ENCODE measurements at regions not wholly inside any gene's neighbourhood (a gene's known extent, or its start where the extent isn't known, plus 50 kb on each side); places are given as distances from the start of the nearest gene placed in this dataset.
A peak's percentile ranks its signal among the peaks of the same experiment; 100 is the strongest.
"Not testable (repeated sequence)": the region's sequence is repeated elsewhere in the genome, so short reads cannot be mapped to it uniquely, and the experiment has no call there.

DNA sequence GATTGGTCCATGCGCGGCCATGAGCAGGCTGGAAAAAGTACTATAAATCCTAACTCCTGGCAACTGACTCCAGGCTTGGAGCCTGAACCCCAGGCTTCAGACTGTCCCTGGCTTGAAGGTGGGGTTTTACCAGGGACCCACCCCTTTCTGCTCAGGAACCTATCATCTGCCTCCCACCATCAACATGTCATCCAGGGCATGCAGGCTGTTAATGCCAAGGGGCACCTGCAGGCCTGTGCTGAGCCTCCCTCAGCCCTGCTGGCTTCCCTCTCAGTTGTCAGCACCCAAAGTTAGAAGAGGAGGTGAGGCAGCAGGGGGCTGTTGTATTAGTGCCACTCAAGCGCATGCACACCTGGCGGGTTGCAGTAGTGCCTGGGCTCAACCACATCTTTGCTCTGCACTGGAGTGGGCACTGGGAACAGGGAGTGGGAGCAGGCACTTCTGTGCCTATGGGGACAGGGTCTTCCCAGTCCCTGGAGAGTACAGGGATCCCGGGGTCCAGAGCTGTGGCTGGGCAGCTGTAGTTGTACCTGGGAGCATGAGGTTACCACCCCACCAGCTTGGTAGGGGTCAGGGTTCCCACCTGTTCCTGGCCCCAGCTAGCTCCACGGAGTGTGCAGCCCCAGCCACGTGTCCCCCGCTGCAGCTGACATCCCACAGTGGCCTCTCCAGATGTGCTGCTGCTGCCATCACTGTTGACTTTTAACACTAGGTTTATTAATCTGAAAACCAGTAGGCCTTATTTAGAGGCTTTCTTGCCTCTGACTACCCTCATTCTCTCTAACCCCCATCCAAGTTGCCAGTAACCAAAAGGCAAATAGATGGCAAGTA is 306.2 kb upstream of the RIOK2 start:
- DNase-seq = no peak

DNA sequence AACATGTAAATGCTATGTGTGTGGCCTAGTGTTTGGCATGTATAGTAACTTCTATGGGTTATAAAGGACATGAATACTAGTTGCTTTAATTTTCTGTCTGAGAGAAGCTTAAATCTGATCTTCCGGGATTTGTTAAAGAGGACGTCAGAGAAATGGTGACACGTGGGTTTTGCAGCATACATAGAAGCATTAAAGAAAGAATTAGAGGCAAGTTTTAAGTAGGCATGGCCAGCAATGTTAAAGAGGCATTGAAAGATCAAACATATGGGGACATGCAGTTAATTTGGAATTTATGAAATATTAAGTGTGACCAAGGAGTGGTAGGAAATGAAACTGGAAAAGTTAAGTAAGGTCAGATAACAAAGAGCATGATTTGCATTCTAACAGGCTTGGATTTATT is 311.4 kb upstream of the RIOK2 start:
- no peak for DNase-seq

DNA sequence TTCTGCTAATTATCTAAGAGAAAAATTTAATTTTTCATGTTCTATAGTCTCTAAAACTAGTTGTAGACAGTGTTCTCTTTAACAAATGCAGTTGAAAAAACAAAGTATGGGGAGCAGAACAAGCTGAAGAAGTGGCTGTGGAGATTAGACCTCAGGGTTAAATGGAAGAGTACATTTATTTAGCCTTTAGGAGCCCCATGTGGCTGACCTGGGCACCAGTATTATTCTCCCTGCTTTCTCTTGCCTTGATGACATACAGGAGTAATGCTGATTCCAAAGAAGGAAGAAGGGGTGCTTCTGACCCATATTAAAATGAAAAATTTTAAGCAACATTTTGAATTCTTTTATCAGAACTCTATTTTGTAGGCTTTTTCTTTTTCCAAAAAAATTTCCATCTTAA is 312.3 kb upstream of the RIOK2 start:
- no peak for DNase-seq

DNA sequence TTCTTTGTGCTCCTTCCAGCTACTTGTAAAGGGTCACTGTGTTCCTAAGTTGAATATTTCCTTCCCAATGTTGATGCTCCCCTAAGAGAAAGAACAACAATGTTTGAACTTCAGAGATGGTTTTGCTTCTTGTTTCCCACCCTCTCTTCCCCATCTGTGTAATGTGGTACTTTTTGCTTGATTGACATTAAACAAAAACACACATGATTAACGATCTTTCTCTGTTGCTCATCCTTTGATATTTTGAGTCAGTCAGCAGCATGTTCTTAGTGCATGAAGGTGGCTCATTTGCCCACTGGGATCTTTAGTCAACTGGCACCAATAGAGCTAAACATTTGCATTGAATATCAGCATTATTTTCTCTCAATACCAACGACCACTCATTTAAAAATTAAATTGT is 313.0 kb upstream of the RIOK2 start:
- DNase-seq = no peak

DNA sequence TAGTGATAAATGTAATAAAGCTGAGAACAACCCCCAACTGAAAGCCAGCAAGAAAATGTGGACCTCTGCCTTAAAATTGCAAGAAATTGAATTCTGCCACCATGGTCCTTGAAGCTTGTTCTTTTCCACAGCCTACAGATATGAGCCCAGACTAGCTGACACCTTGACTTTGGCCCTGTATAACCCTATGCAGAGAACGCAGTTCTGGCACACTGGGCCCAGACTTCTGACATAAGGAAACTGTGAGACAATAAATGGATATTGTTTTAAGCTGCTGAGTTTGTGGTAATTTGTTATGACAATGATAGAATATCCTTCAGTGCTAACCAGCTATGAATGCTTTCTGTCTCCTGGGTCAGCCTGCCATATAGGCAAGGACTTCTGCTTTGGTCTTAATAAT is 315.6 kb upstream of the RIOK2 start:
- no peak for DNase-seq

DNA sequence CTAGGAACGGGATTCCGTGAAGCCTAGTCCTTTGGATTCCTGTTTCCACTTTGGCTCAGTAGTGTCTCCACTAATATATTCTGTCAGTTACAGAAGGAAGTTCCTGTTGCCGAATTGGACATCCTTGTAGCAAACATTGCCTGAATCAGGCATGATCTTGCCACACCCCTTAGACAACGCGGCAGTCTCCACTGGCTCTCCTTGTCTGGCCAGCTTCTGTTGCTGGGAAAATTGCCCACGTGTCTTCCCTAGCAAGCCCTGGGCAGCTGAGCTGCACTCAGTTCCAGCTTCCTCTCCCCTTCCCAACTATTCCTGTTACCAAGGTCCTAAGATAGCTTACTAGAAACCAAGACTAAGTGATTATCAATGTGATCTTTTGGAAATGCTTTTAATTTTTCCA is 316.6 kb upstream of the RIOK2 start:
- DNase-seq = no peak

DNA sequence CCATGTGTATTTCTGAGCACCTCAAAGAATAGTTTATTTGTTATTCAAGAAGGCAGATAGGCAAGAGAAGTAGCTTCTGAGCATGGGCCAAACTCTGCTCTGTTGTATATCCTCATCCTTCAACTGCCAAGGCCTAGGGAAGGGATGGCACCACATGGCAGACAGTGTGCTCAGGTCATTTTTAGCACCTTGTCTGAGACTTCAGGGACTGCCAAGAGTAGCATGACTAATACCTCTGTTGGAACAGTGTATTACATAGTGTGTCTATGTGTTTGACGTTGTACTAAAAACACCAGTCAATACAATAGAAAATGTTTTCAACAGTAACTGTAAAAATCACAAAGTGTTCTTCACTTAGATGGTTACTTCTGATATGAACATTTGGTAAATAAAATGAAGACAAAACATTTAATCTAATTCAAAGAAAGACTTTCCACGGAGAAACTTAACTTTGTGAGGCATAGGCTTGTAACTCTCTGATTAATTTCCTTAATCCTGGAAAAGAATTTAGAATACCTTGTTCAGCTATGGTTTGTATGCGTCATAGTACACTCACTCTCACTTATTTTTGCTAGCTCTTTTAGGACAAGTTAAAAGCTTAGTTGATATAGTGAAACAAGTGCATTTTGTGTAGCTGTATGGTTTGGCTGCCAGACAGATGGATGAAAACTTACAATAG is 318.4 kb upstream of the RIOK2 start:
- DNase-seq = no peak

DNA sequence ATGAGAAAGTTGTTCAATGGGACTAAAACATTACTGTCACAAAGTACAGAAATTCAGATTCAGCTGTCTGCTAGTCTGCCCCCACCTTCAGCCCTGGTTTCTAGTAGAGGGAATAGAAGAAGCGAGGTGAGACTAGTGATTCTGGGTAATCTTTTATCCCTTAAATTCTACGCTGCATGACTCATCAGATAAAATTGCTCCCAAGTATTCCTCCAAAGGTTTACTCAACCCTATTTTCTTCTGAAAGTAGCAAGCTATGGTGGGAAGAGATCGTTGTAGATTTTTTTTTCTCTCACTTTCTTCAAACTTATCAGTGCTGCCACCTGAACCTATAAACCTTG is 318.9 kb upstream of the RIOK2 start:
- no peak for DNase-seq

DNA sequence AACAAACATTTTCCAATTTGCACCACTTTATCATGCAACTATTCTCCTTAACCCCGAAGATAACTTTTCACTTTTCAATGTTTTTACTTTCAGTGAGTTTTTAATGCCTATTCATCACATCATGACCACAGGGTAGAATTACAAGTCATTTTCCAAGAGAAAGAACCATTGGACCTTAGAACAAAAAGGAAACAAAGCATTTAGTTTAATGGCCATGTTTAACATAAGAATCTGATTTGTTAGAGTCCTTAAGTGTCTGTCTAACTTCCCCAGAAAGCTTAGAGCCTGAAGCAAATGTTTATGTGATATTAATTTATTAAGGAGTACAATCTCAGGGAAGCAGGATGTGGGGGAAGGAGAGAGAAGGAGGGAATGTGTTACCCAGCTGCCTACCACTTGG is 325.8 kb upstream of the RIOK2 start:
- no peak for DNase-seq

DNA sequence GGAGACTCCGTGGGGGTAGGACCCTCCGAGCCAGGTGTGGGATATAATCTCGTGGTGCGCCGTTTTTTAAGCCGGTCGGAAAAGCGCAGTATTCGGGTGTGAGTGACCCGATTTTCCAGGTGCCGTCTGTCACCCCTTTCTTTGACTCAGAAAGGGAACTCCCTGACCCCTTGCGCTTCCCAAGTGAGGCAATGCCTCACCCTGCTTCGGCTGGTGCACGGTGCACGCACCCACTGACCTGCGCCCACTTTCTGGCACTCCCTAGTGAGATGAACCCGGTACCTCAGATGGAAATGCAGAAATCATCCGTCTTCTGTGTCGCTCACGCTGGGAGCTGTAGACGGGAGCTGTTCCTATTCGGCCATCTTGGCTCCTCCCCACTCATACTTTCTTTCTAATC is 336.5 kb upstream of the RIOK2 start:
- not testable (repeated sequence) for DNase-seq

DNA sequence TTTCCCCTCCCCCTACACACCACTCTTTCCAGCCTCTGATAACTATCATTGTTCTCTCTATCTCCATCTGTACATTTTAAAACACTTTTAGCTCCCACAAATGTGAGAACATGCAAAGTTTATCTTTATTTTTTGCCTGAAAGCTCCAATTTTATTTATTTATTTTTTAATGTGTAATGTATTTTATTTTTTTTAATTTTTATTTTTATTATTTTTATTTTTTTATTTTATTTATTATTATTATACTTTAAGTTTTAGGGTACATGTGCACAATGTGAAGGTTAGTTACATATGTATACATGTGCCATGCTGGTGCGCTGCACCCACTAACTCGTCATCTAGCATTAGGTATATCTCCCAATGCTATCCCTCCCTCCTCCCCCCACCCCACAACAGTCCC is 340.3 kb upstream of the RIOK2 start:
- DNase-seq = not testable (repeated sequence)

DNA sequence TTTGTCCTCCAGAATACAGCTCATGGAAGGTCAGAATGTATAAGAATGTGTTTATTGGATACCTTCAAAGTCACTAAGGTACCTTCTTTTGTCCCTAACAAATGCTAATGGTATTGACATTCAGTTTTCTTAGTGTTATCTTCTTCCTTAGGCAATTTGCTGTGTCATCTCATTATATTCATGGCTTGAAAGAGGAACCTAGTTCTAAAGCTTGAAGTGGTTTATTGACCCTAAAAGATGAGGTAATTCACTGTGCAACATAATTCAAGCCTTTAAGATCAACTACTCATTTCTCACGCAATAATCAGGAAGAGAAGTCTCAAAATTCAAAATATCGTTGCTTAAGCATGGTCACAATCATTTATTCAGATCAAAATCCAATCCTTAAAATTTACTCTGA is 342.7 kb upstream of the RIOK2 start:
- DNase-seq = no peak

DNA sequence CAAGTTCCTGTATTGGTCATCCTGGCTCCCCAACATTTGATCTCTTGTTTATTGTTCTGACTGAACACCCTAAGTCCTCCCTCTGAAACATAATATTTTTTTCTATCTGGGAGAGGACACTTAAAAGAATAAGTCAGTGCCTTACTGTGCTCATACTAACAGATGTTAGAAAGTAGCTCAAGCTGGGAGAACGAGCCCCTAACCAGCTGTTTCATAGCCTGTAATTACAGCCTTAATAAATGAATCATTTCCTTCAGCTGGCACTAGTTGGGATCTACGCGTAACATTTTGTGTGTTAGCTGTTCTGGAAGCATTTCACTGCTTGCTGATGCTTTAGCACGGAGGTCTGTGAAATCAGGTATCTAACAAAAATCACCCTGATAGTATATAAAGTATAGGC is 345.9 kb upstream of the RIOK2 start:
- no peak for DNase-seq

DNA sequence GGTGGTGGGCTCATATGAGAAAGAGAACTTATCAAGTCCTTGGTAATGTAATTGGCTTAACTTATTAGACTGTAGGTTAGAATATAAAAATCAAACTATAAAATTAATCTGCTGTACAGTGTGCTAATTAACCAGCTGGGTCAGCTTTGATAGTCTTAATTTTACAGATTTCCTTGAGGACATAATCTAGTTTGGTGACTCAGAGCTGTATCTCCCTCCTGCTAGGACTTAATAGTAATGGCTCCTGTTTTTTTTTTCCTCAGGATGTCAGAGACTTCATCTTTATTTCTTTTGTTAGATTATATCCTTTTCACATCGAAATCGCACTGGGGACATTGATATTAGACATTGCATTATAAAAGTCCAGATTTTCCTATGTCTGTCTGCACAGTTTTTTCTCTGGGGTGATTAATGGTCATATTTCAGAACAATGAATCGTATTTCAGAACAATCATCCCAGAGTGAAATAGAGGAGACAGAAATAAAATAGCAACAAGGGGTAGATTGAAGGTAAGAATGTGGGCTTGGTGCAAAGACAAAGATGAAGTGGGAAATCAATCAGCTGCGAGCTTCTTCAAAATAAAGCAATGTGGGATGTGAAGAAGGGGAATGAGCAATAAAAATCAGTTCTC is 346.4 kb upstream of the RIOK2 start:
- DNase-seq = no peak

DNA sequence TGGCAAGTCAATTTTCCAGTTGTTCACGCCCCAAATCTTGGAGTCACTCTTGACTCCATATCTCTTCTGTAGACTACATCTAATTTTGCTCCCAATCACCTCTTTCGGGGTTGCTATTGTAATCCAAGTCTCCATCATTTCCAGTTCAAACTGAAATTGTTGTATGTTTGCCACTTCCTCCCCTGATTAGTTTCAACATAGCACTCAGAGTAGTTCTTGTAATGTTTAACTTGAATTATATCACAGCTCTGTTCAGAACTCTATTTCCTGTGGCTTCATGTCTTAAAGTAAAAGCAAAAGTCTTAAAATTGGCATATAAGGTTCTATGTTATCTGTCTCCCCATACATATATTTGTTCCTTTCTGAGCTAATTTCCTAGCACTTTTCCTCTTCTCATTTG is 348.5 kb upstream of the RIOK2 start:
- DNase-seq = no peak

DNA sequence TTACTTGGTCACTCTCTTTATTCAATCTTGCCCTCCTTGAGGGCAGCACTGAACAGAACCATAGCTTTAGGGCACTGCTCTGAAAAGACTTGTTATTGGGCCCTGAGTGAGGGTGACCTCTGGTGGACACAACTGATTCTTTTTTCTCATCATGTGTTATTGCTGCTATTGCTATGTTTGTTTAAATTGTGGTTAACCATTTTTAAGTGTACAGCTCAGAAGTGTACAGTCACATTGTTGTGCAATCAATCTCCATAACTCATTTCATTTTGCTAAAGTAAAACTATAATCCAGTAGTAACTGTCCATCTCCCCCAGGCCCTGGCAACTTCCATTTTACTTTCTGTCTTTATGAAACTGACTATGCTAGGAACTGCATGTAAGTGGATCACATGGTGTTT is 351.1 kb upstream of the RIOK2 start:
- DNase-seq = peak in 1 of 5 donors; percentile 16

DNA sequence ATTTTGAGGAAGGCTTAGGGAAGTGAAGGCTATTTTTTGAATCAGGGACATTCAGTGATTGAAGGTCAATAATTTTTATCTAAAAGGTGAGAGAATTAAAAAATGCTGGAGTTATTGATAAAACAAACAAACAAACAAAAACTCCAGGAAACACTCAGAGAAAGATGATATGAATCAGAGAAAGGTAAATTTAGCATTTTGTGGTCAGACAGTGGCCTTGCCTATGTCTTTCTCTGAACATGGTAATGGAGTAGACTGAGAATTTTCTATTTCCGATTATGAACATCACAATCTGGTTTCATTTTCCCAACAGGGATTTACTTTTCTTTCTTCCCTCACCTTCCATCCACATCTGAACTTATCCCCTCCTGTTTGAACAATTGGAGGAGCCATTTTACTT is 353.6 kb upstream of the RIOK2 start:
- DNase-seq = no peak

DNA sequence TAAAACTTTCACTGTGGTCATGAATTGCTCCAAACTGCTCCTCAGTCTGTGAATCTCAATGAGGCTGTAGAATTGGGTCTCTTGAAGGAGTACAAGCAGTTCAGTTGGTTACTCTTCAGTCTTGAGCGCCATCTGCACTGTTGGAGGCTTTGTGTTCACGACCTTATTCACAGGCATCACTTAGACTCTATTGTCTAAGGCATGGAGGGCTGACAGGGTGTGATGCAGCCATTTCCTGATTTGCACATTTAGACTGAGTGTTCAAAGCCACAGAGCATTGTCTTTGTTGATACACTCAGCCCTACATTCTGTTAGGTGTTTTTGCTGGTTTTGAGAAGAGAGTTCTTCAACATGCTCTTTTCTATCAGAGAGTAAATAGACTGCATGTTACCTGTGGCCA is 355.9 kb upstream of the RIOK2 start:
- no peak for DNase-seq

DNA sequence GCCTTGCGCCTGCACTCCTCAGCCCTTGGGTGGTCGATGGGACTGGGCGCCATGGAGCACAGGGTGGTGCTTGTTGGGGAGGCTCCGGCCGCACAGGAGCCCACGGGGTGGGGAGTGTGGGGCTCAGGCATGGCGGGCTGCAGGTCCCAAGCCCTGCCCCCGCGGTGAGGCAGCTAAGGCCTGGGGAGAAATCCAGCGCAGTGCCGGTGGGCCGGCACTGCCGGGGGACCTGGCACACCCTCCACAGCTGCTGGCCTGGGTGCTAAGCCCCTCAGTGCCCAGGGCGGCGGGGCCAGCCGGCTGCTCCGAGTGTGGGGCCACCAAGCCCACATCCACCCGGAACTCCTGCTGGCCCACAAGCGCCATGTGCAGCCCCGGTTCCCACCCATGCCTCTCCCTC is 358.8 kb upstream of the RIOK2 start:
- no peak for DNase-seq

DNA sequence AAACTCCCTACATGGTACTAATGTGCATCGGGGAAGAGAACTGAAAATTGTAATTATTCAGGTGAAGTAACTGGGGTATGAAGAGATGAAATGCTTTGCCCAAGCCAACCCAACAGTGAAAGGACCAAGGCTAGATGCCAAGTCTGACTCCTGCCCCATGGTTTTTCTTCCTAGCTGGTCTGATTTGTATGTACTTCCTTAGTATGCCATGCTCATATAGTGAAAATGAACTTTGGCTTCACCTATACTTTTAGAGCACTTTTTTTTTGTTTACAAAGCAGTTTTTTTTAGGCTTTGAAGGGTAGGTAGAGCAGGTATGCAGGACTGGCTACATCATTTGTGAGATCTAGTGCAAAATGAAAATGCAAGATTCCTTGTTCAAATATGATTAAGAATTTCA is 359.4 kb upstream of the RIOK2 start:
- no peak for DNase-seq

DNA sequence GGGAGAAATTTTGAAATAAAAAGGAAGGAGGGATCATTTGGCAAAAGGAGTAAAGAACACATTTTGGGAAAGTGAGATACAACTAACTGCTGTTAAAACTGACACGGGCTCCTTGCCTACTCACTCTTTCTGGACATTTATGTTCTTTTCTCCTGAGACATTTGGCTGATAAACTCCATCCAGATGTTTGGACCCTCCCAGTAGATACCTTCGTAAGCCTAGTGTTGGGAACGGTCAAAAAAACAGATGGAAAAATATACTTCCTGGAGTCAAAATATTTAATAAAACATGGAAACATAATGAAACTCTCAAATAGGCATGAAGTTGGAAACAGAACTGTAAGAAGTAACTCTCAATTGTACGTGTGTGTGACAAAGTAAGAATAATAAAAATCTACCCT is 360.1 kb upstream of the RIOK2 start:
- no peak for DNase-seq

DNA sequence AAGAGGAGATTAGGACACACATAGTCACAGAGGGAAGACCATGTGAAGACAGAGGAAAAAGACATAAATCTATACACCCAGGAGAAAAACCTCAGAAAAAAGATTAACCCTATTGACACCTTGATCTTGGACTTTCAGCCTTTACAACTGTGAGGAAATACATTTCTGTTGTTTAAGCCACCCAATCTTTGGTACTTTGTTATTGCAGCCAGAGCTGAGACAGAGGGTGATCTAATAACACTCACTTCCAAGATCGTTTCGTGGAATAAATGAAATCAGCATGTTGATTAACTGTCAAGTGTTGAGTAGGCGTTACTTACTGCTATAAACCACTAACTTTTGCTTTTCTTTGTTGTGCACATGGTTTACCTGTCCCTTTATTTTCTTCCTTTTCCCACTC is 361.2 kb upstream of the RIOK2 start:
- DNase-seq = no peak

DNA sequence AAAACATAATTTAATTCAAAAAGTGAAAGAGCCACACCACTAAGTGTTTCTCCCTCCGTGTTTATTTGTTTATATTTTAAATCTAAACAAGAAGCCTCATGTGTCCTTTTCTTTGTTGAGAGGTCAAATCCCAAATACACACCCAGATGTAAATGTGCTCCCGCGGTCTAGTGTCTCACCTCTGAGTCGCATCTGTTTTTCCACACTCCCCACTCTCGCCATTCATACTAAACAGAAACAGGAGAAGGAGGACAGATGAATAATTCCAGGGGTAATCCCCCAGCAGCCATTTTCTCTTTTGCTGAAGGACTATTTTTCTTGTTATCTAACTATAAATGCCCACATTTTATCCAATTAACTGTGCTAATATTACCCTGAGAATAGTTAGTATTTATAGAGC is 361.6 kb upstream of the RIOK2 start:
- DNase-seq = no peak

DNA sequence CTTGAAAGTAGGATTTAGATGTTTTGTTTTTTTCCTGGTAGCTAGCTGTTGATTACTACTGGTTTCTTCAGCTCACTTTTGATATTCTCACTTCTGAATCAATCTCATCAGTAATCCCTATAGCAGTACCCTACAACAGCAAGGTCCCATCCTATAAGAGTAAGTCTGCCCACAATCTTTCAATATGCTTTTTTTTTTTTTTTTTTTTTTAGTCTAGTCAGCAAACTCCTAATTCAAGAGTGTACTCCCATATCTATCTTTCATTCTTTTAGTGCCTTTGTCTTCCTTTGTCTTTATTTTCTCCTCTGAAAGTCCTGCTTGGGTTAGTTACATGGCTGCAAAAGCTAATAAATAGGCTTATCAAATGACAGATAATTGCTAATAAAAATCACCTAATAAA is 362.4 kb upstream of the RIOK2 start:
- no peak for DNase-seq

Measured in T-helper 1 cell (primary cell).